GM10248 (cell line): ENCODE measurements at regions not wholly inside any gene's neighbourhood (a gene's known extent, or its start where the extent isn't known, plus 50 kb on each side); places are given as distances from the start of the nearest gene placed in this dataset.

Source experiments
- CTCF ChIA-PET: fragments of 300-600 bp; sonication (Branson Sonifier 250); formaldehyde crosslinking; extraction: SDS; loops from one replicate; lab custom pipeline; 2021; ENCODE audit warnings: antibody characterized with exemption; lab: Yijun Ruan, JAX
- POLR2A ChIA-PET: fragments of 350-650 bp; sonication (Branson Sonifier 250); formaldehyde crosslinking; extraction: SDS; loops from one replicate; lab custom pipeline; 2020; ENCODE audit warnings: antibody characterized with exemption; lab: Yijun Ruan, JAX
- DNase-seq: peaks from one replicate; pipeline ENCODE4 v3.0.0; 2012; ENCODE audit errors: extremely low spot score
- TF ChIP-seq, protein P1 (sequence below): IDR thresholded peaks from 2 replicates; pipeline ENCODE4 v1.5.1; 2012; ENCODE audit warnings: mild to moderate bottlenecking, low read depth; ENCODE audit errors: extremely low read depth, missing control alignments, control extremely low read depth

DNA sequence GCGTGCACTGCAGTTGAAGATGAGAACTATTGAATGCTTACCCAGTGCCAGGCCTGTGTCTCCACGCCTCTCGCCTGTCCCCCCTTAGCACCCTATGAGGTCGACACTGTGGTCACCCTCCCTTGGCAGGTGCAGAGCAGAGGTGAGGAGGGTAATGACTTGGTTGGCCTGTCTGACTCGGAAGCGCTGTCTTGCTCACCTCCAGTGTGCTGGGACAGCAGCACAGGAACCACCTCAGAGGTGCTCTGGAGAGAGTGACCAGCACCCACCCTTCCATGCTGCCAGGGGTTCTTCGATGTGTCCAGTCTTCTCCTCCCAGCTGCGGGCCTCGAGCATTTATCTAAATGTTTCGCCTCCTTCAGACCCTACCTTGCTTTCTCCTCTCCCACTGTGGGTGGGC is 178.3 kb upstream of the IRX2 start:
- ChIA-PET CTCF (interaction anchor here (1.4 kb wide), 1 partner anchor 8 kb away, joined by 3 read pairs; no protein-coding TSS in a partner anchor), POLR2A (no interaction called here)
- TF ChIP-seq, protein P1, sequence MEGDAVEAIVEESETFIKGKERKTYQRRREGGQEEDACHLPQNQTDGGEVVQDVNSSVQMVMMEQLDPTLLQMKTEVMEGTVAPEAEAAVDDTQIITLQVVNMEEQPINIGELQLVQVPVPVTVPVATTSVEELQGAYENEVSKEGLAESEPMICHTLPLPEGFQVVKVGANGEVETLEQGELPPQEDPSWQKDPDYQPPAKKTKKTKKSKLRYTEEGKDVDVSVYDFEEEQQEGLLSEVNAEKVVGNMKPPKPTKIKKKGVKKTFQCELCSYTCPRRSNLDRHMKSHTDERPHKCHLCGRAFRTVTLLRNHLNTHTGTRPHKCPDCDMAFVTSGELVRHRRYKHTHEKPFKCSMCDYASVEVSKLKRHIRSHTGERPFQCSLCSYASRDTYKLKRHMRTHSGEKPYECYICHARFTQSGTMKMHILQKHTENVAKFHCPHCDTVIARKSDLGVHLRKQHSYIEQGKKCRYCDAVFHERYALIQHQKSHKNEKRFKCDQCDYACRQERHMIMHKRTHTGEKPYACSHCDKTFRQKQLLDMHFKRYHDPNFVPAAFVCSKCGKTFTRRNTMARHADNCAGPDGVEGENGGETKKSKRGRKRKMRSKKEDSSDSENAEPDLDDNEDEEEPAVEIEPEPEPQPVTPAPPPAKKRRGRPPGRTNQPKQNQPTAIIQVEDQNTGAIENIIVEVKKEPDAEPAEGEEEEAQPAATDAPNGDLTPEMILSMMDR = no peak
- no peak for DNase-seq

DNA sequence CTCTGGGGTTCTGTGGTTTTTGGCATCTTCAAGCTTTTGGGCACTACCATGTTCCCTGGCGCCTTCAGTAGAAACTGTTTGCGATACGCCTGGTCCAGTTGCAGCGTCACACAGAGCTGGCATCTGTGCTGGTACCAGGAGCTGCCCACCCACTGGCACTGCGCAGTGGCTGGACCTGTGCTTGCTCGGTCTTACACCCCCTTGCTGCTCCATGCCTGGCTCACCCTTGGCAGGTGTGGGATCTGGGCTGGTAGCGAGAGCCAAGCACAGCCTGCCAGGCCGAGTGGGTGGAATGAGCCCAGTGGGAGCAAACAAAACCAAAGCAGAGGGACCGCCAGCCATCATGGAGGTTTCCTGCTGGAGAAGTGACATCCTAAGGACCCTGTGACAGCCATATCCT is 170.2 kb upstream of the IRX2 start:
- CTCF ChIA-PET = interaction anchor here (2.3 kb wide), 1 partner anchor 13 kb away, joined by 8 read pairs; no protein-coding TSS in a partner anchor
- POLR2A ChIA-PET = no interaction called here
- DNase-seq = no peak
- TF ChIP-seq, protein P1 = no peak

DNA sequence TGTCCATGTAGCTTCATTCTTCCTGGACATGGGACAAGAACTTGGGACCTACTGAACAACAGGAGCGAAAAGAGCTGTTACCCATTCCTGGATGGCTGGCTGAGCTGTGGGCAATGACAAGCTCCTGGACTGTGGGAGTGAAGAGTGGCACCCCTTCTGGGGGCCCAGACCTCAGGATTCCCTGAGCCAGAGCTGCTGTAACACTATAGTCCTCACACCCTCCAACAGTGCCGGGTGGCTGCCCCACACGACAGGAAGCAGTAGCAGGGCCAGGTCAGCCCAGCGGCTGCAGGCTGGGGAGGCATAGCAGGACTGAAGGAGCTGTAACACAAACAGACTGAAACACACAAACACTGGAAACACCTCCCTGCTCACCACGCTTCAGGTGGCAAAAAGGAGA is 169.7 kb upstream of the IRX2 start:
- TF ChIP-seq, protein P1 = no peak
- ChIA-PET CTCF (interaction anchor here (0.8 to 2.3 kb wide), 2 partner anchors 11 to 12 kb away, joined by 3 to 8 read pairs; no protein-coding TSS in a partner anchor), POLR2A (no interaction called here)
- DNase-seq = no peak

DNA sequence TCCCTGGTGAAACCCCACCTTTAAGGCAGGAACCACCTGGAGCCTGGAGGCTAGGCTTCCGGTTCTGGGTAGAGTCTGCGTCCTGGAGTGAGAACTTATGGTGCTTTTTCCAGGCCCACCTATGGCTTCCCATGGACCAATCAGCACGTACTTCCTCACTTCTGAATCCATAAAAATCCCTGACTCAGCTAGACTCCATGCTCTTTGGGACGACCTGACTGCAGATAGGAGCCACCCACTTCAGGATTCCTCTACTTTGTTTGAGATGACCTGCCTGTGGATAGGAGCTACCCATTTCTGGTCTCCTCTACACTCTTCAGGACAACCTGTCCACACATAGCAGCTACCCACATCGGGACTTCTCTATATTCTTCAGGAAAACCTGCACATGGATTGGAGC is 168.8 kb upstream of the IRX2 start:
- ChIA-PET POLR2A (no interaction called here), CTCF (interaction anchor here (2.3 kb wide), 1 partner anchor 11 kb away, joined by 8 read pairs; no protein-coding TSS in a partner anchor)
- TF ChIP-seq, protein P1 = no peak
- no peak for DNase-seq

DNA sequence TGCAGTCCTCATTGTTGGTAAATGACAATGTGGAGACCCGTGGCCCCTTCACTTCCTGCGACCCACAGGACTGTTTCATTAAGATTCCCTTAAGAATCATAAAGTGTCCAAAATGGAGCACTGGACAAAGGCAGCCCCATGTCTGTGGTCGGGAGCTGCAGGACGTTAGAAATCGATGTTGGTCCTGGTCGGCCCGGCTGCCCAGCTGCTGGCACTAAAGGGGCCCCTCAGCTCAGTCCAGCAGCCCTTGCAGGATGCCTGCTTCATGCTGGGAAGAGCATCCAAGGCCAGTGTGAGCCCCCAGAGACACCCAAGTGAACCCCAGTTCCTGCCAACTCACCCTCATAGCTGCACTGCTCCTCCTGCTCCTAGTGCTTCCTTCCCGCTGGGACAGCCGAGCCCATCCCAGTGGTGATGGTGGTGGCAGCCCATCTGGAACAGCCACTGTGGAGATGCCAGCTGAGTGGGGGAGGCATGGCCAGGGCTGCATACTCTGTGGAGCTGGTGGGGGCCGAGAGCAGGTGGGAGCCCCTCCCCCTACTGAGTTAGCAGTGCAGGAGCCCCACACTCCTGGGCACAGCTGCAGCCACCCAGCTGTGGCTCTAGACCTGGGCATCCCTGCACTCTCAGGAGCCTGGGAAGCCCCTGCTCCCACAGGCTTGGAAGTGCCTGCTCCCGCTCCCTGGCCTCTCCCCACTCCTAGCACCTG is 168.0 kb upstream of the IRX2 start:
- TF ChIP-seq, protein P1 = no peak
- ChIA-PET CTCF (no interaction called here), POLR2A (no interaction called here)
- DNase-seq = no peak

DNA sequence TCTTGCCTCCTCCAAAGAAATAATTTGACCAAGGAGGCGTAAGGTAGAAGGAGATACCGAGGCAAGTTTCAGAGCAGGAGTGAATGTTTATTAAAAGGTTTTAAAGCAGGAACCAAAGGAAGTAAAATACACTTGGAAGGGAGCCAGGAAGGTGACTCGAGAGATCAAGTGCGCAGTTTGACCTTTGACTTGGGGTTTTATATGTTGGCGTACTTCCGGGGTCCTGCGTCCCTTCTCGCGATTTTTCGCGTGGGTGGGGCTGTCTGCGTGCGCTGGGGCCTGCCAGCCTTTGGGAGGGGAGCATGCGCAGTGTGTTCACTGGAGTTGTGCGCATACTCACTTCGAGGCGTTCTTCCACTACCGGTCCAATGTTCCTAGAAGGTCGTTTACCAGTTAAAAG is 166.0 kb upstream of the IRX2 start:
- ChIA-PET CTCF (no interaction called here), POLR2A (no interaction called here)

More for the DNA sequence above, 166.0 kb upstream of the IRX2 start:
- no peak for DNase-seq
- TF ChIP-seq, protein P1 = no peak
